SK-N-SH treated with all-trans-retinoic acid at 6 μM for 48 hours (cell line): ENCODE measurements at regions not wholly inside any gene's neighbourhood (a gene's known extent, or its start where the extent isn't known, plus 50 kb on each side); places are given as distances from the start of the nearest gene placed in this dataset.

Experiments used
- ARNTL ChIP-seq: fragments of 450-650 bp; formaldehyde crosslinking; IDR thresholded peaks from 2 replicates; pipeline ENCODE4 v1.5.0; 2020; ENCODE audit warnings: low read depth, mild to moderate bottlenecking, moderate library complexity, borderline replicate concordance
- BACH2 ChIP-seq: fragments of 250-450 bp; sonication (Bioruptor Pico); IDR thresholded peaks from 2 replicates; pipeline ENCODE4 v1.9.0; 2021; ENCODE audit warnings: mild to moderate bottlenecking, borderline replicate concordance
- CSDC2 ChIP-seq: fragments of 250-450 bp; sonication (Bioruptor Pico); IDR thresholded peaks from 2 replicates; pipeline ENCODE4 v1.5.0; 2020; ENCODE audit warnings: mild to moderate bottlenecking, moderate library complexity
- ESRRG ChIP-seq: fragments of 250-450 bp; sonication (Bioruptor Pico); IDR thresholded peaks from 2 replicates; pipeline ENCODE4 v1.6.1; 2021; ENCODE audit warnings: mild to moderate bottlenecking
- ISL1 ChIP-seq: fragments of 250-450 bp; sonication (Bioruptor Pico); IDR thresholded peaks from 2 replicates; pipeline ENCODE4 v2.1.2; 2022; ENCODE audit warnings: mild to moderate bottlenecking, moderate library complexity
- OSR1 ChIP-seq: fragments of 250-450 bp; sonication (Bioruptor Pico); IDR thresholded peaks from 2 replicates; pipeline ENCODE4 v1.8.0; 2022; ENCODE audit warnings: moderate library complexity, mild to moderate bottlenecking, inconsistent platforms
- PPARA ChIP-seq: fragments of 250-450 bp; sonication (Bioruptor Pico); IDR thresholded peaks from 2 replicates; pipeline ENCODE4 v1.5.0; 2020; ENCODE audit warnings: mild to moderate bottlenecking, borderline replicate concordance
- TCF4 ChIP-seq: fragments of 250-450 bp; sonication (Bioruptor Pico); IDR thresholded peaks from 2 replicates; pipeline ENCODE4 v1.8.0; 2021; ENCODE audit warnings: mild to moderate bottlenecking, moderate library complexity, borderline replicate concordance
- TOX ChIP-seq: fragments of 250-450 bp; sonication (Bioruptor Pico); IDR thresholded peaks from 2 replicates; pipeline ENCODE4 v1.8.0; 2021; ENCODE audit warnings: mild to moderate bottlenecking, moderate library complexity, borderline replicate concordance
- ZFP3 ChIP-seq: fragments of 250-450 bp; sonication (Bioruptor Pico); IDR thresholded peaks from 2 replicates; pipeline ENCODE4 v1.5.0; 2020; ENCODE audit warnings: mild to moderate bottlenecking, moderate library complexity
- ZNF565 ChIP-seq: fragments of 450-650 bp; formaldehyde crosslinking; conservative IDR thresholded peaks from 2 replicates; pipeline ENCODE4 v1.5.0; 2020; ENCODE audit warnings: low read depth, mild to moderate bottlenecking, moderate library complexity
- TF ChIP-seq, protein P1 (sequence below): fragments of 250-450 bp; sonication (Bioruptor Pico); IDR thresholded peaks from 2 replicates; pipeline ENCODE4 v1.5.1; 2020; ENCODE audit warnings: low read depth, mild to moderate bottlenecking, moderate library complexity
- TF ChIP-seq, protein P2 (sequence below): fragments of 250-450 bp; sonication (Bioruptor Pico); IDR thresholded peaks from 2 replicates; pipeline ENCODE4 v1.8.0; 2020; ENCODE audit warnings: mild to moderate bottlenecking, moderate library complexity, borderline replicate concordance

GRCh38 chr12:126232711-126233110 lies 1167.5 kb downstream of the AACS start:
- TF ChIP-seq ZNF565: no peak
- TF ChIP-seq TOX: no peak
- TF ChIP-seq OSR1: no peak
- TF ChIP-seq ISL1 (CRISPR knock-in tag): no peak
- TF ChIP-seq TCF4 (CRISPR knock-in tag): no peak
- TF ChIP-seq, protein P1, sequence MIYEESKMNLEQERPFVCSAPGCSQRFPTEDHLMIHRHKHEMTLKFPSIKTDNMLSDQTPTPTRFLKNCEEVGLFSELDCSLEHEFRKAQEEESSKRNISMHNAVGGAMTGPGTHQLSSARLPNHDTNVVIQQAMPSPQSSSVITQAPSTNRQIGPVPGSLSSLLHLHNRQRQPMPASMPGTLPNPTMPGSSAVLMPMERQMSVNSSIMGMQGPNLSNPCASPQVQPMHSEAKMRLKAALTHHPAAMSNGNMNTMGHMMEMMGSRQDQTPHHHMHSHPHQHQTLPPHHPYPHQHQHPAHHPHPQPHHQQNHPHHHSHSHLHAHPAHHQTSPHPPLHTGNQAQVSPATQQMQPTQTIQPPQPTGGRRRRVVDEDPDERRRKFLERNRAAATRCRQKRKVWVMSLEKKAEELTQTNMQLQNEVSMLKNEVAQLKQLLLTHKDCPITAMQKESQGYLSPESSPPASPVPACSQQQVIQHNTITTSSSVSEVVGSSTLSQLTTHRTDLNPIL: no peak
- TF ChIP-seq, protein P2, sequence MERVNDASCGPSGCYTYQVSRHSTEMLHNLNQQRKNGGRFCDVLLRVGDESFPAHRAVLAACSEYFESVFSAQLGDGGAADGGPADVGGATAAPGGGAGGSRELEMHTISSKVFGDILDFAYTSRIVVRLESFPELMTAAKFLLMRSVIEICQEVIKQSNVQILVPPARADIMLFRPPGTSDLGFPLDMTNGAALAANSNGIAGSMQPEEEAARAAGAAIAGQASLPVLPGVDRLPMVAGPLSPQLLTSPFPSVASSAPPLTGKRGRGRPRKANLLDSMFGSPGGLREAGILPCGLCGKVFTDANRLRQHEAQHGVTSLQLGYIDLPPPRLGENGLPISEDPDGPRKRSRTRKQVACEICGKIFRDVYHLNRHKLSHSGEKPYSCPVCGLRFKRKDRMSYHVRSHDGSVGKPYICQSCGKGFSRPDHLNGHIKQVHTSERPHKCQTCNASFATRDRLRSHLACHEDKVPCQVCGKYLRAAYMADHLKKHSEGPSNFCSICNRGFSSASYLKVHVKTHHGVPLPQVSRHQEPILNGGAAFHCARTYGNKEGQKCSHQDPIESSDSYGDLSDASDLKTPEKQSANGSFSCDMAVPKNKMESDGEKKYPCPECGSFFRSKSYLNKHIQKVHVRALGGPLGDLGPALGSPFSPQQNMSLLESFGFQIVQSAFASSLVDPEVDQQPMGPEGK: no peak
- TF ChIP-seq ZFP3 (CRISPR knock-in tag): no peak
- no peak for TF ChIP-seq ESRRG (CRISPR knock-in tag)
- no peak for TF ChIP-seq PPARA
- no peak for TF ChIP-seq ARNTL (CRISPR knock-in tag)
- TF ChIP-seq BACH2 (CRISPR knock-in tag): no peak
- no peak for TF ChIP-seq CSDC2 (CRISPR knock-in tag)
